GM21423 (cell line): ENCODE measurements at regions not wholly inside any gene's neighbourhood (a gene's known extent, or its start where the extent isn't known, plus 50 kb on each side); places are given as distances from the start of the nearest gene placed in this dataset.
A peak's percentile ranks its signal among the peaks of the same experiment; 100 is the strongest.
"Not testable (repeated sequence)": the region's sequence is repeated elsewhere in the genome, so short reads cannot be mapped to it uniquely, and the experiment has no call there.

ENCODE experiments used
- ATAC-seq: cut with Tn5 transposase; IDR thresholded peaks from one replicate; pipeline ENCODE4 v1.9.1; 2021; ENCODE audit warnings: mild to moderate bottlenecking, moderate library complexity; ENCODE audit not compliant: unreplicated experiment

GRCh38 chr2:201568217-201568820, 75.0 kb downstream of the TMEM237 start:
- no peak for ATAC-seq

GRCh38 chr2:201559067-201559710, 84.1 kb downstream of the TMEM237 start:
- no peak for ATAC-seq

GRCh38 chr2:201558665-201559064, 84.6 kb downstream of the TMEM237 start:
- ATAC-seq: no peak

- ATAC-seq: no peak
Measured at GRCh38 chr2:201558232-201558631, 85.1 kb downstream of the TMEM237 start.

DNA sequence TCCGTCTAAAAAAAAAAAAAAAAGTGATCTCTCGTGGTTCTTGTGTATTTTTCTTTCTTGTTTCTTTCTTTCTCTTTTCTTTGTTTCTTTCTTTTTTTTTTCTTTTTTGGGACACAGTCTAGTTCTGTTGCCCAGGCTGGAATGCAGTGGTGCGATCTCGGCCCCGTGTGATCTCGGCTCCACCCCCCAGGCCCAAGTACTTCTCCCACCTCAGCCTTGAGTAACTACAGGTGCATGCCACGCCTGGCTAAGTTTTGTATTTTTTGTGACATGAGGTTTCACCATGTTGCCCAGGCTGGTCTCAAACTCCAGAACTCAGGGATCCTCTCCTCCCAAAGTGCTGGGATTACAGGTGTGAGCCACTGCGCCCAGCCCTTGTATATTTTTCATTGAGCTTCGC, 91.4 kb downstream of the TMEM237 start:
- no peak for ATAC-seq

GRCh38 chr2:201546576-201546975, 95.0 kb downstream of the STRADB start:
- no peak for ATAC-seq

DNA sequence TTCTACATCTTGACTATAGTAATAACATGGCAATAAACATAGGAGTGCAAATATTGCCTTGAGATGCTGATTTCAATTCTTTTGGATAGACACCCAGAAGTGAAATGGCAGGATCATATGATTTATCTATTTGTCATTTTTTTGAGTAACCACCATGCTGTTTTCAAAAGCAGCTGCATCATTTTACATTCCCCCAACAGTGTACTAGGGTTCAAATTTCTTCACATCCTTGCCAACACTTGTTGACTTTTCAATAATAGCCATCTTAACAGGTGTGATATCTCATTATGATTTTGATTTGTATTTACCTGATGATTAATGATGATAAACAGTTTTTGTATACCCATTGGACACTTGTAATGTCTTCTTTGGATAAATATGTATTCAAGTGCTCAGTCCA, 90.8 kb downstream of the STRADB start:
- ATAC-seq: no peak

DNA sequence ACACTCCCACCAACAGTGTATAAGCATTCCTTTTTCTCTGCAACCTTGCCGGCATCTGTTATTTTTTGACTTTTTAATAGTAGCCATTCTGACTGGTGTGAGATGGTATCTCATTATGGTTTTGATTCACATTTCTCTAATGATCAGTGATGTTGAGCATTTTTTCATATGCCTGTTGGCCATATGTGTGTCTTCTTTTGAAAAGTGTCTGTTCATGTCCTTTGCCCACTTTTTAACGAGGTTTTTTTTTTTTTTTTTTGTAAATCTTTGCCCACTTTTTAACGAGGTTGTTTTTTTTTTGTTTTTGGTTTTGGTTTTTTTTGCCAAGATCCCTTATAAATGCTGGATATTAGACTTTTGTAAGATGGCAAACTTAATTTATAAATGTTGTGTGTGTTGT, 87.7 kb downstream of the STRADB start:
- not testable (repeated sequence) for ATAC-seq

GRCh38 chr2:201538025-201538424, 86.5 kb downstream of the STRADB start:
- no peak for ATAC-seq

DNA sequence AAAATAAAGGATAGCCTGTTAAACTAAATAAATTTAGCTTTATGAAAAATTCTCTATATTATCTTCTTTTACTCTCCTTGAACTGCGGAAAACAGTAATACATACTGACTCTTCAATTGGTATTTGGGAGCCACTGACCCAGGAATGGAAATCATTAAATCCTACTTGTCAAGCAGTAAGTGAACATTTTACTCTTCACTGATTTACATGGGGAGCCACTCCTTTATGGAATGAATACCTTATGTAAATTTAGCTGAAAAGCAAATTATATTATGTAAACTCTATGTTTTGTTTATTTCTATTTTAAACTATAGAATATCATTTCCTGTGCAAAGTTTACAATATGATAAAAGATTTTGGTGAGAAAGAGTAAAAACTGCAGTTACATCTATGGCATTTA, 85.2 kb downstream of the STRADB start:
- ATAC-seq: no peak

- no peak for ATAC-seq
Measured at GRCh38 chr2:201536046-201536445, 84.5 kb downstream of the STRADB start.

GRCh38 chr2:201532686-201533304, 81.3 kb downstream of the STRADB start:
- peak; percentile 96 for ATAC-seq
